Pancreas (tissue), 10 donors: ENCODE measurements at regions not wholly inside any gene's neighbourhood (a gene's known extent, or its start where the extent isn't known, plus 50 kb on each side); places are given as distances from the start of the nearest gene placed in this dataset.
A peak's percentile ranks its signal among the peaks of the same experiment; 100 is the strongest.

Source experiments
- ATAC-seq, 4 donors: fragments of 200-7000 bp; cut with Tn5 transposase; one replicate each; pipeline versions ENCODE4 v1.8.0 to v1.9.1; 2020; ENCODE audit warnings: mild to moderate bottlenecking in 4 of 4, moderate library complexity in 4 of 4
- DNase-seq, 6 donors: peaks; one replicate each; pipeline ENCODE4 v3.0.0-alpha.2; 2020
- FAIRE-seq: peaks from 2 replicates; lab custom pipeline; 2012; peaks lifted over from hg19 to GRCh38; lab: Jason Lieb, UNC
- H3K27ac ChIP-seq, 4 donors: fragments of 200-600 bp; sonication (generic); 1 replicate in 3 of 4; 2 replicates in 1 of 4; pipeline versions ENCODE4 v1.5.0 to v1.8.0; 2020
- H3K27me3 ChIP-seq, 4 donors: fragments of 200-600 bp; one replicate each; pipeline ENCODE4 v1.8.0; 2021
- H3K36me3 ChIP-seq, 3 donors: fragments of 200-600 bp; sonication (generic) in 1 of 3; one replicate each; pipeline versions ENCODE4 v1.5.0 to v1.8.0; 2020 to 2021
- H3K4me1 ChIP-seq, 3 donors: fragments of 200-600 bp; one replicate each; pipeline ENCODE4 v1.8.0; 2021
- H3K4me3 ChIP-seq, 4 donors: fragments of 200-600 bp; sonication (generic) in 2 of 4; one replicate each; pipeline versions ENCODE4 v1.5.0 to v1.8.0; 2020 to 2021
- H3K9me3 ChIP-seq, 4 donors: fragments of 200-600 bp; one replicate each; pipeline ENCODE4 v1.8.0; 2021
- WGBS, 2 donors: extraction: QIAGEN DNeasy Blood & Tissue Kit; methylation state at CpG; one replicate each; pipeline ENCODE4 v1.1.7; 2013; 5-methylcytosine and 5-hydroxymethylcytosine counted together
- intact Hi-C, 3 donors: fragments of 100-400 bp; cut with DNase I; formaldehyde crosslinking; loops; one replicate each; pipeline versions ENCODE4 v1.11.1 to v1.14.2; 2022
- TF ChIP-seq, protein P1 (sequence below), 4 donors: fragments of 200-600 bp; sonication (generic) in 3 of 4; IDR thresholded peaks; one replicate each; pipeline versions ENCODE4 v1.5.0 to v1.8.0; 2021; ENCODE audit warnings: antibody characterized with exemption in 4 of 4
- donor health status: healthy with polysubstance abuse.
- donor health status: DM: no; HTN: no; CAD: no; lungs with moderate emphysema.
- donor health status: DM: no; HTN: no; CAD: no.
- donor health status: control.
- donor health status: control.
- donor health status: Bipolar disorder and iron deficiency.
- donor health status: DM: yes; HTN: yes; CAD: no.
- donor health status: DM: no; HTN: no; CAD: no.
- donor health status: DM: no; HTN: no; CAD: no.
- donor health status: DM: yes; HTN: yes; CAD: no.

GRCh38 chr3:127038466-127038865, 55.6 kb downstream of the PLXNA1 start:
- no peaks in the 10 kb centered on the region for H3K27me3 ChIP-seq
- no peak overlapping the region for H3K4me3 ChIP-seq
- no peak overlapping the region for H3K27ac ChIP-seq
- no peak for FAIRE-seq
- no peak for ATAC-seq
- 78 to 84% methylated on average over 14 of the region's 14 CpGs for WGBS, 2 donors
- TF ChIP-seq, protein P1, sequence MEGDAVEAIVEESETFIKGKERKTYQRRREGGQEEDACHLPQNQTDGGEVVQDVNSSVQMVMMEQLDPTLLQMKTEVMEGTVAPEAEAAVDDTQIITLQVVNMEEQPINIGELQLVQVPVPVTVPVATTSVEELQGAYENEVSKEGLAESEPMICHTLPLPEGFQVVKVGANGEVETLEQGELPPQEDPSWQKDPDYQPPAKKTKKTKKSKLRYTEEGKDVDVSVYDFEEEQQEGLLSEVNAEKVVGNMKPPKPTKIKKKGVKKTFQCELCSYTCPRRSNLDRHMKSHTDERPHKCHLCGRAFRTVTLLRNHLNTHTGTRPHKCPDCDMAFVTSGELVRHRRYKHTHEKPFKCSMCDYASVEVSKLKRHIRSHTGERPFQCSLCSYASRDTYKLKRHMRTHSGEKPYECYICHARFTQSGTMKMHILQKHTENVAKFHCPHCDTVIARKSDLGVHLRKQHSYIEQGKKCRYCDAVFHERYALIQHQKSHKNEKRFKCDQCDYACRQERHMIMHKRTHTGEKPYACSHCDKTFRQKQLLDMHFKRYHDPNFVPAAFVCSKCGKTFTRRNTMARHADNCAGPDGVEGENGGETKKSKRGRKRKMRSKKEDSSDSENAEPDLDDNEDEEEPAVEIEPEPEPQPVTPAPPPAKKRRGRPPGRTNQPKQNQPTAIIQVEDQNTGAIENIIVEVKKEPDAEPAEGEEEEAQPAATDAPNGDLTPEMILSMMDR (IDR thresholded peaks at IDR 0.05) = no peak
- intact Hi-C loops = no loop called here
- peak in 2 of 6 donors; percentile 9 to 26 for DNase-seq
- H3K4me1 ChIP-seq = no peaks in the 10 kb centered on the region
- no peaks in the 10 kb centered on the region for H3K9me3 ChIP-seq
- H3K36me3 ChIP-seq = peaks cover 0 to 4% (median 0%) of the 10 kb centered on the region in 3 donors

DNA sequence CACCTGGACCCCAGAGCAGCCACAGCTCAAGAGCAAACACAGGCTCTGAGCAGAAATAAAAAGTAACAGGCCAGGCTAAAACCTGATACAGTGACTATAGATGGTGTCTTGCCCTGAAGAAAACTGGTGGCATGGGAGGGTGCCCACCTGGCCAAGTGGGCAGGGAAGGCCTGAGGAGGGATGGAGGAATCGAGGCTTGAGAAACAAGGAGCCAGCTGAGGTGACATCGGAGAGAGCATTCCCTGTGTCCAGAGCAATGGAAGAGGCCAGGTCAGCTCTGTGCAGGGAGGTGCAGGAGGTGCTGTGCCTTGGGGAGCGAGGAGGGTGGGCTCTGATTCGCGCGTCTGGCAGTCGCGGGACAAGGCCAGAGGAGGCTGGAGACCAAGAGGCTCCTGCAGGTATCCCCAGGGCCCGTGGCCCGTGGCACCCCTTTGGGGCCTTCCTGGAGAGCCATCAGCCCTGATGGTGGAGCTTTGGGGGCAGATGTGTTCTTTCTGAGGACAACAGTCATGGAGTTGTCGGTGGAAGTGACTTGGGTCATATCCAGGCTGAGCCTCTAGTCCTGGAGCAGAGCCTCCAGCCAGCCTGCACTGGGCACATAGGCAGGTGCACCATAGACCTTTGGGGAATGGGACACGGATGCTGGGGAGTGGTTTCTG, 56.1 kb downstream of the PLXNA1 start:
- ATAC-seq (no peak), FAIRE-seq (no peak), DNase-seq (peak in 3 of 6 donors; percentile 8 to 50 (median 45))
- WGBS, 2 donors = 68 to 81% methylated on average over 12 of the region's 12 CpGs
- intact Hi-C loops = no loop called here
- Histone ChIP-seq H3K4me3 (no peak overlapping the region), H3K4me1 (no peaks in the 10 kb centered on the region), H3K27me3 (no peaks in the 10 kb centered on the region), H3K36me3 (peaks cover 0 to under 1% (median 0%) of the 10 kb centered on the region in 3 donors), H3K27ac (no peak overlapping the region), H3K9me3 (no peaks in the 10 kb centered on the region)
- TF ChIP-seq, protein P1 (IDR thresholded peaks at IDR 0.05) = no peak

- H3K36me3 ChIP-seq = no peaks in the 10 kb centered on the region
- no peak overlapping the region for H3K27ac ChIP-seq
- H3K9me3 ChIP-seq = no peaks in the 10 kb centered on the region
- DNase-seq = peak in 3 of 6 donors; percentile 6 to 30 (median 30)
- 84 to 92% methylated on average over 9 of the region's 9 CpGs for WGBS, 2 donors
- no peak overlapping the region for H3K4me3 ChIP-seq
- TF ChIP-seq, protein P1 (IDR thresholded peaks at IDR 0.05) = no peak
- H3K27me3 ChIP-seq = no peaks in the 10 kb centered on the region
- intact Hi-C loops = no loop called here
- no peak for FAIRE-seq
- no peaks in the 10 kb centered on the region for H3K4me1 ChIP-seq
- no peak for ATAC-seq
These were observed 56.8 kb downstream of the PLXNA1 start for GRCh38 chr3:127039719-127040118.

GRCh38 chr3:127040216-127040615, 57.3 kb downstream of the PLXNA1 start:
- DNase-seq = peak in 1 of 6 donors; percentile 4
- intact Hi-C loops = no loop called here
- FAIRE-seq = no peak
- no peak for ATAC-seq
- WGBS, 2 donors = 71 to 86% methylated on average over 4 of the region's 4 CpGs
- no peaks in the 10 kb centered on the region for H3K4me1 ChIP-seq
- no peaks in the 10 kb centered on the region for H3K27me3 ChIP-seq
- no peaks in the 10 kb centered on the region for H3K36me3 ChIP-seq
- H3K4me3 ChIP-seq = no peak overlapping the region
- no peaks in the 10 kb centered on the region for H3K9me3 ChIP-seq
- no peak overlapping the region for H3K27ac ChIP-seq
- TF ChIP-seq, protein P1 (IDR thresholded peaks at IDR 0.05) = no peak

DNA sequence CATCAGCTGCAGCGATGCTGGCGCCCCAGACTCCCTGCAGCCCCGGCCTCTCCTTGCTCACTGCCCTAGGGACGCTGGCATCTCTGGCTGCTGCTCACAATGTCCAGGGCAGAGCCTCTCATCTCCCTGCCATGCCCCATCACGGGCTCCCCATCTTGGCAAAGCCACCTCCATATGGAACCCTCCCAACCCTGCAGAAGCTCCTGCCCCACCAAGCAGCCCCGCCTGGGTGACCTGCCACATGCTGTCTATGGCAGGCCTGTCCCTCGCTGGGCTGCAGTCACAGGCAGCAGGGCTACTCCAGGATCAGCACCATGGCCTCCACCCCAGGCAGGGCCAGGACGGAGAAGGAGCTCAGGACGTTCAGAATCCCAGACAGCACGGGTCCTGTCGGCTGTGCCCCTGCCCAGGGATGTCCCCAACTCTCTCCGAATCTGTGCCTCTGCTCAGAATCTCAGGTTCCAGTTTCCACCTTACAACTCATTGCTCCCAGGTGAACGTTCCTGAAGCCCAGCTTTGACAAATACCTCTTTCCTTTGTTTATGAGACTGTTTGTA, 58.4 kb downstream of the PLXNA1 start:
- peak in 2 of 6 donors; percentile 16 to 41 for DNase-seq
- intact Hi-C loops = no loop called here
- ATAC-seq = no peak
- no peaks in the 10 kb centered on the region for H3K36me3 ChIP-seq
- no peak overlapping the region for H3K4me3 ChIP-seq
- no peaks in the 10 kb centered on the region for H3K4me1 ChIP-seq
- H3K27me3 ChIP-seq = no peaks in the 10 kb centered on the region
- H3K27ac ChIP-seq = no peak overlapping the region
- TF ChIP-seq, protein P1 (IDR thresholded peaks at IDR 0.05) = no peak
- no peak for FAIRE-seq
- WGBS, 2 donors = 69 to 80% methylated on average over 13 of the region's 13 CpGs
- no peaks in the 10 kb centered on the region for H3K9me3 ChIP-seq
